Lower leg skin (tissue), 4 donors: ENCODE measurements at regions not wholly inside any gene's neighbourhood (a gene's known extent, or its start where the extent isn't known, plus 50 kb on each side); places are given as distances from the start of the nearest gene placed in this dataset.

Experiments used
- DNase-seq, 2 donors: peaks; one replicate each; pipeline ENCODE4 v3.0.0-alpha.2; 2019; ENCODE audit warnings: low spot score in 2 of 2
- H3K4me3 ChIP-seq: fragments of 200-600 bp; sonication (generic); 2 replicates; pipeline ENCODE4 v1.5.1; 2017; ENCODE audit warnings: mild to moderate bottlenecking, low read depth; ENCODE audit not compliant: poor library complexity, severe bottlenecking
- POLR2A ChIP-seq, 2 donors: fragments of 450-650 bp; IDR thresholded peaks; one replicate each; pipeline ENCODE4 v1.6.1; 2016 to 2017; ENCODE audit warnings: antibody characterized with exemption in 2 of 2, mild to moderate bottlenecking in 1 of 2, moderate library complexity in 1 of 2
- WGBS, 2 donors: methylation state at CpG; one replicate each; pipeline ENCODE4 v1.1.5; 2018; 5-methylcytosine and 5-hydroxymethylcytosine counted together
- intact Hi-C: fragments of 100-400 bp; cut with DNase I; formaldehyde crosslinking; loops from one replicate; pipeline ENCODE4 v1.15.0; 2023; ENCODE audit warnings: low total_unique reads
- TF ChIP-seq, protein P1 (sequence below), 3 donors: fragments of 450-650 bp; IDR thresholded peaks; one replicate each; pipeline ENCODE4 v1.5.1; 2016; ENCODE audit warnings: antibody characterized with exemption in 3 of 3, mild to moderate bottlenecking in 3 of 3, moderate library complexity in 2 of 3

GRCh38 chr5:84605241-84605640 is 220.6 kb upstream of the EDIL3 start:
- intact Hi-C loops, result no loop called here
- WGBS, 2 donors, result 74 to 76% methylated on average over 3 of the region's 3 CpGs

DNA sequence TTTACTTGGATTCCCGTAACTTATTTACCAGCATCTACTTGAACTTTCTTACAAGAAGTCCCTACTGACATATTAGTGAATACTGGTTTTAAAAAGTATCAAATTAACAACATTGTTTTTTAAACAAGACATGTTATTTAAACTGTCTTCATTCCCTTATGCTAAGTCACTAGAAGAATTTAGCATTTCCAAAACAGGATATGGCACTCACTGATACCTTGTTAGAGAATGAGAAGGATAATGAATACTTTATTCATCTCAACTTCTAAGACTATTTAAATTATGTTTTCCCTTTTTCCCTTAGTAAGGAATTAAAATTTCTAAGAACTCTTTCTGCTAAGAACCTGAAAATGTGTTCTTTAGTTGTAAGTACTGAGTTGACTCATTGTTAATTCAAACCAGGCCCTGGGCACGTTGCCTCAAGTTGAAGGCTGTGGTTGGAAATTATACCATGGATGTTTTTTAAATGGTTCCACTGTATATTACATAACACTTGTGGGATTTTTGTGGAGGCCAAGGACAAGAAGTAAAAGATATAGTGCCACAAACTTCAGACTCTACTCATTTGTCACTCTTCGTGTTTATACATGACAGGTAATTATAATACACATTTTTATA is 219.0 kb upstream of the EDIL3 start:
- WGBS, 2 donors, result 45 to 46% methylated on average over 3 of the region's 3 CpGs
- intact Hi-C loops, result no loop called here
- TF ChIP-seq, protein P1, sequence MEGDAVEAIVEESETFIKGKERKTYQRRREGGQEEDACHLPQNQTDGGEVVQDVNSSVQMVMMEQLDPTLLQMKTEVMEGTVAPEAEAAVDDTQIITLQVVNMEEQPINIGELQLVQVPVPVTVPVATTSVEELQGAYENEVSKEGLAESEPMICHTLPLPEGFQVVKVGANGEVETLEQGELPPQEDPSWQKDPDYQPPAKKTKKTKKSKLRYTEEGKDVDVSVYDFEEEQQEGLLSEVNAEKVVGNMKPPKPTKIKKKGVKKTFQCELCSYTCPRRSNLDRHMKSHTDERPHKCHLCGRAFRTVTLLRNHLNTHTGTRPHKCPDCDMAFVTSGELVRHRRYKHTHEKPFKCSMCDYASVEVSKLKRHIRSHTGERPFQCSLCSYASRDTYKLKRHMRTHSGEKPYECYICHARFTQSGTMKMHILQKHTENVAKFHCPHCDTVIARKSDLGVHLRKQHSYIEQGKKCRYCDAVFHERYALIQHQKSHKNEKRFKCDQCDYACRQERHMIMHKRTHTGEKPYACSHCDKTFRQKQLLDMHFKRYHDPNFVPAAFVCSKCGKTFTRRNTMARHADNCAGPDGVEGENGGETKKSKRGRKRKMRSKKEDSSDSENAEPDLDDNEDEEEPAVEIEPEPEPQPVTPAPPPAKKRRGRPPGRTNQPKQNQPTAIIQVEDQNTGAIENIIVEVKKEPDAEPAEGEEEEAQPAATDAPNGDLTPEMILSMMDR (IDR thresholded peaks at IDR 0.05), result no peak
- DNase-seq, result peak in 1 of 2 donors; percentile 49
- no peak overlapping the region for H3K4me3 ChIP-seq

More at GRCh38 chr5:84605241-84605640, 220.6 kb upstream of the EDIL3 start:
- no peak overlapping the region for H3K4me3 ChIP-seq
- TF ChIP-seq, protein P1 (IDR thresholded peaks at IDR 0.05), result no peak
- no peak for TF ChIP-seq POLR2A (IDR thresholded peaks at IDR 0.05)
- no peak for DNase-seq

DNA sequence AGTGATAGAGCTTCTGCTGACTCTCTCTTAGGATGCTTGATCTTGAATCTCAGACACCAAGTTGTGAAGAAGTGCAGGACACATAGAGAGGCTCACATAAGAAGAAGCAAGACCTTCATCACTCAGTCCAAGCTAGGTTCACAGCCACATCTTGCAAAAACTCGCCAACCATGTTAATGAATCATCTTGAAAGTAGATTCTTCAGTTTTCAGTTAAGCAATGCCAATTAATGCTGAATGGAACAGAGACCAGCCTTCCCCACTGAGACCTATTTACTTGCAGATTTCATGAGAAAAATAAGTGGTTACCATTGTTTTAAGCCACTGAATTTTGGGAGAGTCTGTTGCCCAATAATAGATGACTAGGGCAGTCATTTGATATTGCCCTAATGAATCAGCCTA is 217.7 kb upstream of the EDIL3 start:
- no peak for TF ChIP-seq POLR2A (IDR thresholded peaks at IDR 0.05)
- TF ChIP-seq, protein P1 (IDR thresholded peaks at IDR 0.05), result no peak
- no peak for DNase-seq
- 74 to 80% methylated on average over 1 of the region's 1 CpG for WGBS, 2 donors
- no peak overlapping the region for H3K4me3 ChIP-seq
- intact Hi-C loops, result no loop called here

DNA sequence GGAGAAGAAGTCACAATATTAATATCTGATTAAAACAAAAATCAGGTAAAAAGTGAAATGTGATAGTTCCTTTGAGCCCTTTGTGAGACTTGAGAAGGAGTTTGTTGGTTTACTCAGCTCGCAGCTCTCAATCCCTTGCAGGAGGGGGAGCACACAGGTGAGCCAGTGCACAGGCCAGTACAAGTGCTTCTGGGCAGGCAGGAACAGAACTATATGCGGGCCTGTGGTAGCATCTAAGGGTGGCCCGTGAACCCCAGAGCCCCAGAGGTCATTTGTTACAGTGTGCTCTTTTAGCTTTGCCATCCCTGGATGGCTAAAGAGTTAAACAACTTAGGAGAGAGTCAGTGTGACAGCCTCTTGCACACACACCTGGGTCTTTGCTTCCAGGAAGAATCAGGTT is 215.3 kb upstream of the EDIL3 start:
- no peak overlapping the region for H3K4me3 ChIP-seq
- WGBS, 2 donors, result 67 to 82% methylated on average over 3 of the region's 3 CpGs
- intact Hi-C loops, result no loop called here
- TF ChIP-seq POLR2A (IDR thresholded peaks at IDR 0.05), result no peak
- TF ChIP-seq, protein P1 (IDR thresholded peaks at IDR 0.05), result no peak
- no peak for DNase-seq

- no peak for TF ChIP-seq POLR2A (IDR thresholded peaks at IDR 0.05)
- TF ChIP-seq, protein P1 (IDR thresholded peaks at IDR 0.05), result no peak
- H3K4me3 ChIP-seq, result no peak overlapping the region
- intact Hi-C loops, result no loop called here
- DNase-seq, result no peak
- 76 to 90% methylated on average over 2 of the region's 2 CpGs for WGBS, 2 donors
Observed at GRCh38 chr5:84597904-84598303, 213.2 kb upstream of the EDIL3 start.

DNA sequence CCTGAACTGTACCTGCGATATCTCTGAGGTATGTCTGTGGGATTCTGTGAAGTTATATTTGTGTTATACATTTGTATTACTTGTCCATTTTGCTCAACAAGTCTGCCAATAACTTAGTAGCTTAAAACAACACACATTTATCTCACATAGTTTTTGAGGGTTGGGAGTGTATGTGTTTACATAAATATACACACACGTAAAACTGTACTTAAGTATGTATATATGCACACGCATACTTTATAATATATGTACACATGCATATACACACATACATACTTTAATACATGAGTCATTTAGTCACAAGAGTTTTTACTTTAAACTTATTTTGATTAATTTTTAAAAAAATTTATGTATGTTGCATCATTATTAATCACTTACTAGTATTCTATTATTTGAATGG is 205.9 kb upstream of the EDIL3 start:
- H3K4me3 ChIP-seq, result no peak overlapping the region
- TF ChIP-seq POLR2A (IDR thresholded peaks at IDR 0.05), result no peak
- TF ChIP-seq, protein P1 (IDR thresholded peaks at IDR 0.05), result no peak
- DNase-seq, result no peak
- WGBS, 2 donors, result 94 to 95% methylated on average over 3 of the region's 3 CpGs
- intact Hi-C loops, result no loop called here
